HG03439 (cell line): ENCODE measurements at regions not wholly inside any gene's neighbourhood (a gene's known extent, or its start where the extent isn't known, plus 50 kb on each side); places are given as distances from the start of the nearest gene placed in this dataset.

Experiments
- ATAC-seq: cut with Tn5 transposase; IDR thresholded peaks from one replicate; pipeline ENCODE4 v1.9.1; 2021; ENCODE audit warnings: mild to moderate bottlenecking, moderate library complexity; ENCODE audit not compliant: unreplicated experiment

DNA sequence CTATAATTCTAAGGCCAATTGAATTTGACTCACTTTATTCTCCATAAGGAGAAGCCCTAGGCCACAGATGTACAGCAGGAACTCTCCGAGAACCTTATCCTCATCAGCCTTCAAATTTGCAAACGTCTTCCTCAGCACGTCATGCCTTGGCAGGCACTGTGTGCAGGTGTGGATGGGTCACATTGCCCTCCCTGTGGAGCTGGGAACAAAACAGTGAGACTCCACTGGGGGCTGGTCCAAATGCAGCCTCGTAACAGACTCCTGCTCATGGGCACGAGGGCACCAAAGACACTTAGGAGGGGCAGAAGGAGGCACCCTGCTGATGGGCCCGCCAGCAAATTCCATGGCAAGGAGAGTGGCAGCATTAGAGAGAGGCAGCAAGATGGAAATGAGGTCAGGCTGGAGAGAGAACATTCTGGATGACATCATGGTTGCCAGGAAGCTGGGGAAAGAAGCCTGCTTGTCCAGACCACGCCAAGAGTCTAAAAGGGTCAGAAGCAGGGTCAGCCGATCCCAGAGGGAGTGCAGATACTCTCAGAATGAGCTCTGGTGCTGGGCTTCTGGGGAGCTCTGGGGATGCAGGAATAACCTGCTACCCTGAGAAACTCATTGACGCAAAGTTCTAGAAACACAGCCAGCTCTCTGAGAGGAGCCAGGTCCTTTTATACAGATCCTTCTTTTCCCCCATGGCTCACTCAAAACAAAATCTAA, 242.2 kb downstream of the B3GLCT start:
- ATAC-seq: no peak

GRCh38 chr13:31442571-31442970, 242.8 kb downstream of the B3GLCT start:
- no peak for ATAC-seq

- ATAC-seq: no peak
Measured at GRCh38 chr13:31444266-31444856, 244.6 kb downstream of the B3GLCT start.

- no peak for ATAC-seq
Measured at GRCh38 chr13:31452525-31452924, 252.8 kb downstream of the B3GLCT start.

- no peak for ATAC-seq
Measured at GRCh38 chr13:31455581-31455980, 255.8 kb downstream of the B3GLCT start.

GRCh38 chr13:31456056-31456455, 256.3 kb downstream of the B3GLCT start:
- no peak for ATAC-seq

DNA sequence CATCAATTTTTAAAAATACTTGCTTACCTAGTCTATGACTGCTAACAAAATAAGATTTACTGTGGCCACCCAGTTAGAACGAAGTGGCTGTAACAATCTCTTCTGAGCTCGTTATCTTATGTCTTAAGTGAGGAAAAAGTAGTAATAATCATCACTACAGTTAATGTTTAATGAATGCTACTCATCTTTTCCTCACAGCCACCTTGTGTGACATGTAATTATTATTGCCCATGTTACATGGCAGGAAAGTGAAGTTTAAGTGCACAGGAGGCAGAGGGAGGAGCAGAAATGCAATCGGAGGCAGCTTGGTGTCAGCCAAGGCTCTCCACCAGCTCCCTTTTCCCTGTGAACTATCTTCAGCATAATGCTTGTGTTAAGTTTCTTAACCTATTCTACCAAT, 260.3 kb downstream of the B3GLCT start:
- ATAC-seq: no peak

GRCh38 chr13:31461923-31462322, 262.1 kb downstream of the B3GLCT start:
- no peak for ATAC-seq

DNA sequence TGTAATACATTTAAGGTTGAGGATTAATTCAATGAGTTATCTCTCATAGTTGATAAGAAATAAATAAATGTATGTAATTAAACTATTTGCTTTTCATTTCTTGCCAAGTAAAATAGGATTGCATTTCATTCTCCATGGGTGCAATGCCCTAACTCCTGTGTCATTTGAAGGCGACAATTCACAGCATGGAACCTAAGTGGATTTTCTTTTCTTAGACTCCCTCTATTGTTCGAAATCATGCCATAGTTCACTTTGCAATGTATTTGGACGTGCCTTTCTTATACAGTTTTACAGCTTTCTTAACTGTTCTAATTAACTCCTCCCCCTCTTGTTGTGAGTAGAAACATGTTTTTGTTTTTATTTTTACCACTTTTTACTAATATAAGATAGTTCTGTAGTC, 263.0 kb downstream of the B3GLCT start:
- ATAC-seq: no peak

DNA sequence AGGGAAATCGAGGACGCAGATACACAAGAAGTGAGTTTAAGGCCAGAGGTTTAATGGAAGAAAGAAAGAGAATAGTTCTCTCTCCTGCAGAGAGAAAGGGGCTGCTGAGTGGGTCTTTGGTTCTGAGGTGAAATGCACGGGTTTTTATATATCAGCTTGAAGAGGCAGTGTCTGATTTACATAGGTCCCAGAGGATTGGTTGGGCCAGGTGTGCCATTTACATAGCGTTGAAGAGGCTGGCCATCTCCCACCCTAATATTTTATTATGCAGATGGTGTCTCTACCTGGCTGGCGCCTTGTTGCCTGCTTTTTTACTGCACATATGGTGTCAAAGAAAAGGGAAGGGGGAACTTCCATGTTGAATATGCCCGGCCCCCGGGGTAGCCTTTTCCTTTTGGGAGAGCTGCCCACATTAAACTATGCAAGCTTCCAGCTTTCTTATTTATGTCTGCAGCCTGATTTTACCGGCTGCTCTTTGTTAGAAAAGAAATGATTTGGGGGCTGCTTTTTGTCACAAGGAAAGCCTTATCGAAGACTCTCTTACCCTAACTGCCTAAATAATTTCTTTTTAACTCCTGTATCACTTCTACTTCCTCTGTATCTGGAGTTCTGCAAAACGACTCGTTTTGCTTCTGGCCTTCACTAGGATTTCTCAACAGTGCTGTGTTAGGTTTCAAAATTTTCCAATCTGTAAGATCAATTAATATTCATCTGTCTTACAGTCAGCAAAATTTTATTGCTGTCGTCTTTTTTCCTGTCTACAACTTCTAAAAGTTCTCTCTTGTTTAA, 268.5 kb downstream of the B3GLCT start:
- no peak for ATAC-seq

DNA sequence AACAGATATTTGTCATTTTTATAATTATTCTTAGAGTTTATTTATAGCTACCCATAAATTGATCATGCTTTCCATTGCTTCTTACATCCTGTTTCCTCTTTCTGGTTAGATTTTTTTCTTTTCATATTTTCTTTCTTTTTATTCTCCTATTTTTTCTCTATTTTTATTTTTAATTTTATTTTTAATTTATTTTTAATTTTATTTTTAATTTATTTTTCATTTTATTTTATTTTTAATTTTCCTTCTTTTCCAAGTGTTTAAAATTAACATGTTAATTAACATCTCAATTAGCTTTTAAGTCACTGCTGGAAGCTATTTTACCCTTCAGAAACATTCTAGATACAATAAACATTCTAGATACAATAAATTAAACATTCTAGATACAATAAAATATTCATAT, 269.6 kb downstream of the B3GLCT start:
- no peak for ATAC-seq

DNA sequence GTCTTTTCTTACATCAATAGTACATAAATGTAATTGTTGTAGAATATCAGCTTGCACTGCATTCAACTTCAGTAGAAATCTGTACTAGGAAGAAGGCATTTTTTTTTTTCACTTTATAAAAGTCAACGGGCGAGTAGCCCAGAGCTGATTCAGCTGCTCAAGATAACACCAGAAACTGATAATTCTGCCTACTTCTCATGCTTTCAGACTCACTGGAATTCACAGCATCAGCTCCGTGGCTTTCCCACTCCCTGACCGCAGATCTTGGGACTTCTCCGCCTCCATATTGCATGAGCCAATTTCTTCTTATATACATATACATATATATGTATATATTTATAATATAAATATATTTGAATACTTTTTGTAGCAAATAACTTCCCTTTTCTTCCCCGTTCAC, 263.1 kb upstream of the RXFP2 start:
- ATAC-seq: no peak

GRCh38 chr13:31476753-31477152, 262.6 kb upstream of the RXFP2 start:
- no peak for ATAC-seq

DNA sequence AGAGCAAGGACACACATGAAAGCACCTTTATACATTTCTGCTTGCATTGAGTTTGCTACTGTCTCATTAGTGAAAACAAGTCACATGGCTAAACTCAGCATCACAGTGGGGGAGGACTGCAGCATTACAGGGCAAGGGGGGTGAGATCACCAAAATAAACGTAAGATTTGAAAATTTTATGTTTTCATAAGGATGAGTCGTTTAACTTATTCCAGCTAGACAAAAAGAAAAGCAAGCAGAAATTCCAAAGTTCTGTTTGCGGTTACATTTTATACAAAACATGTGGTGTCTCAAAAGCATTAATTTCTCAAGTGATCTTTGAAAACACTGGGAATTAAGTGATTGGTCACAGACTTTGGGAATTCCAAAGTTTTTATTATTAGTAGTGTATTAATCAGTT, 261.4 kb upstream of the RXFP2 start:
- ATAC-seq: no peak

DNA sequence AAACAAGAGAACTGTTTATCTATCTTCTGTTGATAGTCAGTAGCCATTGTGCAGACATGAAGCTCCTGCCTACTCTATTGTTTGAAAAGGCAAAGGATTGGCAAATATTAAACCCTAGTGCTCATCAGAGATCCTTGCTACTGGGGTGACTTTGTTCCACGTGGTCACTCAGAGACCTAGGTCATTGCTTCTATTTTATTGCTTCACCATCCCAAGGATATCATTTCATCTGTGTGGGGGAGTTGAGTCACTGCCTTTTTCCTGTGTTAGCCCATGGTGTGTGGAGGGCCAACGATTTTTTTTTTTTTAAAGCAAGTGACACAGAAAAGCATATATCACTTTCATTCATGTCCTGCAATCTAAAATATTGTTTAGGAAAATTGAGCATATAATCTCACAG, 254.1 kb upstream of the RXFP2 start:
- no peak for ATAC-seq

DNA sequence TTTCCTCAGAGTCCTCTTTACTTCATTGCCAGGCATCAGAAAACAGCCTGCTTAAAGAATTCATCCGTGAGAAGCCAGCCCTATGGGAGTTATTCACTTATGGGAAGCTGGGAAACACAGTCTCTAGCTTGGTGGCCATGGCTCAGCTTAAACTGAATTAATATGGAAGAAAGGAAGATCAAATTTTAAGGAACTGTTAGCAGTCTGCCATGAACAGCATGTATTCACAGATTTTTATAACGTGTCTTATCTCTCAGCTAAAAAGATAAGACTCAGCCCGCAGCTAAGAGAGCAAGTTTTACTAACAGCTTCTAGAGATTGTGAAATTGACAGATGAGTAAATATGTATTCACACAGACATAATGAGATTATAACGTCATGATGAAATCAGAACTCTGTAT, 253.7 kb upstream of the RXFP2 start:
- no peak for ATAC-seq

DNA sequence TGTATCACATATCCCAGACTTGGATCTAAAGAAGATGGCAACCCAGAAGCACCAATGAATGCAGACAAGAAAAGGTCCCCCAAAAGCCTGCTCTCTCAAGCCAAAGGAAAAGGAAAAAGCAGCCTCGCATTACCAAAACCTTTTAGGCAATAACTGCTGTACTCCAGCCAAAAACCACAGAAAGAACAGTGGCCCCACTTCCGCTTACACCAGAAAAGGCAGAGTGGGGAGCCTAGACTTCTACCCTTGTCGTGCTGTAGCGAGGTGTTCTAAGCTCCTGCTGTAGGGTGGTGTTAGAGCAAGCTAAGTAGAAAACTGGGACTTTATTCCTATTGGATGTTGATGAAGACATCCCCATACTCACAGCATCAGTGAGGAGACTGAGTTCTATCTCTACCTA, 244.0 kb upstream of the RXFP2 start:
- ATAC-seq: no peak

DNA sequence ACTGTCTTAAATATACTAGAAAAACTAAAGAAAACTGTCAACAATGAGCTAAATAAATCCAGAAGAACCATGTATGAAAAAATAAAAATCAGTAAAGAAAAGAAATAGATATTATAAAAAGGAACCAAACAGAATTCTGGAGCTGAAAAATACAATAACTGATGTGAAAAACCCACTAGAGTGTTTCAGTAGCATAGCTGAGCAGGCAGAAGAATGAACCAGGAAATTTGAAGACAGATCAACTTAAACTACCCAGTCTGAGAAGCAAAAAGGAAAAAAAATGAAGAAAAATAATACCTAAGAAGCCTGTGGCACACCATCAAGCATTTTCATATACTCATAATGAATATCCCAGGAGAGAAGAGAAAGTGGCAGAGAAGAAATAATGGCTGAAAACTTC, 240.1 kb upstream of the RXFP2 start:
- ATAC-seq: no peak

DNA sequence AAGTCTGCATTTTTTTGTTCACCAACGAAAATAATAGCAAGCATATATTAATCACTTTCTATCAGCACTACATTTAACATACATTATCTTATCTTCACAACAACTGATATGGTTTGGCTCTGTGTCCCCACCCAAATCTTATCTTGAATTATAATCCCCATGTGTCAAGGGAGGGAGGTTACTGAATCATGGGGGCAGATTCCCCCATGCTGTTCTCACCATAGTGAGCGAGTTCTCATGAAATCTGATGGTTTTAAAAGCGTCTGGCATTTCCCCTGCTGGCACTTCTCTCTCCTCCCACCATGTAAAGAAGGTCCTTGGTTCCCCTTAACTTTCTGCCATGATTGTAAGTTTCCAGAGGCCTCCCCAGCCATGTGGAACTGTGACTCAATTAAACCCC, 235.7 kb upstream of the RXFP2 start:
- ATAC-seq: no peak

GRCh38 chr13:31504918-31505317, 234.4 kb upstream of the RXFP2 start:
- no peak for ATAC-seq

GRCh38 chr13:31512331-31512730, 227.0 kb upstream of the RXFP2 start:
- no peak for ATAC-seq

DNA sequence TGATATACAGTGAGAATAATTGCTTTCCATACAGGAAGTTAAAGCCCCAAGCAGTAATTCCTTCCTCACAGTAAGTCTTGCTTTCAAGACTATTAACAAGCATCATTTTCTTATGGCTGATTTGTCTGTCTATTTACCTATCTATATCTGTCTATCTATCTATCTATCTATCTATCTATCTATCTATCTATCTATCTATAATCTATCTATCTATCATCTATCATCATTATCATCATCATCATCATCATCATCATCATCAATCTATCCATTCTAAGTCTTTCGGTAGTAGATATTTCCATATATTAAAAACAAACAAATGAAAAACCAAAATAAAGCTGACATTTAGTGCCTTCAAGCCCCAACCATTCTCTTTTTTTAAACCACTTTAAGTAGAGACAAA, 224.4 kb upstream of the RXFP2 start:
- no peak for ATAC-seq
